Type B pancreatic cell (in vitro differentiated cells): ENCODE measurements at regions not wholly inside any gene's neighbourhood (a gene's known extent, or its start where the extent isn't known, plus 50 kb on each side); places are given as distances from the start of the nearest gene placed in this dataset.
"Not testable (repeated sequence)": the region's sequence is repeated elsewhere in the genome, so short reads cannot be mapped to it uniquely, and the experiment has no call there.

Experiments used
- DNase-seq: peaks from one replicate; pipeline ENCODE4 v3.0.0; 2021; ENCODE audit warnings: mixed read lengths; ENCODE audit not compliant: unreplicated experiment; ENCODE audit errors: extremely low spot score
- H3K27ac Mint-ChIP-seq: 2 replicates; pipeline ENCODE4 v1.8.0; 2021; ENCODE audit warnings: mild to moderate bottlenecking, mixed read lengths
- H3K27me3 Mint-ChIP-seq: 2 replicates; pipeline ENCODE4 v1.8.0; 2021; ENCODE audit warnings: mixed read lengths
- H3K36me3 Mint-ChIP-seq: 2 replicates; pipeline ENCODE4 v1.8.0; 2021; ENCODE audit warnings: mixed read lengths
- H3K4me1 Mint-ChIP-seq: one replicate; pipeline ENCODE4 v1.8.0; 2021; ENCODE audit warnings: mixed read lengths; ENCODE audit not compliant: unreplicated experiment
- H3K4me3 Mint-ChIP-seq: 2 replicates; pipeline ENCODE4 v1.8.0; 2021; ENCODE audit warnings: mild to moderate bottlenecking, mixed read lengths
- H3K9me3 Mint-ChIP-seq: 2 replicates; pipeline ENCODE4 v1.8.0; 2021; ENCODE audit warnings: mixed read lengths
- CTCF ChIP-seq: fragments of 200-600 bp; sonication (generic); conservative IDR thresholded peaks from 2 replicates; pipeline ENCODE4 v1.5.0; 2021; ENCODE audit warnings: antibody characterized with exemption, mild to moderate bottlenecking

GRCh38 chr2:155983845-155984244, 348.7 kb downstream of the NR4A2 start:
- Mint-ChIP-seq H3K36me3 (no peaks in the 10 kb centered on the region), H3K4me1 (no peaks in the 10 kb centered on the region), H3K9me3 (no peaks in the 10 kb centered on the region), H3K27ac (no peak overlapping the region), H3K27me3 (no peaks in the 10 kb centered on the region), H3K4me3 (no peak overlapping the region)
- no peak for TF ChIP-seq CTCF
- DNase-seq: no peak

- no peaks in the 10 kb centered on the region for H3K36me3 Mint-ChIP-seq
- DNase-seq: no peak
- H3K9me3 Mint-ChIP-seq: no peaks in the 10 kb centered on the region
- no peaks in the 10 kb centered on the region for H3K4me1 Mint-ChIP-seq
- no peak overlapping the region for H3K27ac Mint-ChIP-seq
- TF ChIP-seq CTCF: no peak
- no peaks in the 10 kb centered on the region for H3K27me3 Mint-ChIP-seq
- H3K4me3 Mint-ChIP-seq: no peak overlapping the region
These were observed 350.4 kb downstream of the NR4A2 start for GRCh38 chr2:155982135-155982534.

- no peak for TF ChIP-seq CTCF
- H3K27ac Mint-ChIP-seq: no peak overlapping the region
These were observed 351.5 kb downstream of the NR4A2 start for GRCh38 chr2:155980941-155981560.

DNA sequence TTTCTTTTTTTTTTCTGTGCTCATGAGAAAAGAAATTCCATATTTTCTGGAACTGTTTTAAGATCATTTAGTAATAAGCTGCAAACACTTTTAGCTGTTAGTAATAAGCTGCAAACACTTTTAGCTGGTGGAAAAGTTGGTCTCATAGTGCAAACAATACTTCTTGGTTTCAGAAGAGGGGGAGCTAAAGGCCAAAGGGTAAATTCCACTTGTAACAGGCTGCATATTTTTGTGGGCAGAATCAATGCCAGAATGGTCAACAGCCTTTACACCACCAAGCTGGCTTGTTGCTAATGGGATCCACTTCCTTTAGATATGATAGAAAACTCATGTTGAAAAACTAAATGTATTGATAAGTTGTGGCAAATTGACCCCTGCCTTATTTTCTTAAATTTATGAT, 356.8 kb downstream of the NR4A2 start:
- no peak for TF ChIP-seq CTCF
- DNase-seq: no peak
- no peaks in the 10 kb centered on the region for H3K9me3 Mint-ChIP-seq
- no peaks in the 10 kb centered on the region for H3K27me3 Mint-ChIP-seq
- no peaks in the 10 kb centered on the region for H3K36me3 Mint-ChIP-seq
- no peak overlapping the region for H3K27ac Mint-ChIP-seq
- no peak overlapping the region for H3K4me3 Mint-ChIP-seq
- no peaks in the 10 kb centered on the region for H3K4me1 Mint-ChIP-seq

More at GRCh38 chr2:155980941-155981560, 351.5 kb downstream of the NR4A2 start:
- Mint-ChIP-seq H3K9me3 (no peaks in the 10 kb centered on the region), H3K27me3 (no peaks in the 10 kb centered on the region), H3K36me3 (no peaks in the 10 kb centered on the region), H3K4me3 (no peak overlapping the region), H3K4me1 (no peaks in the 10 kb centered on the region)
- no peak for DNase-seq

DNA sequence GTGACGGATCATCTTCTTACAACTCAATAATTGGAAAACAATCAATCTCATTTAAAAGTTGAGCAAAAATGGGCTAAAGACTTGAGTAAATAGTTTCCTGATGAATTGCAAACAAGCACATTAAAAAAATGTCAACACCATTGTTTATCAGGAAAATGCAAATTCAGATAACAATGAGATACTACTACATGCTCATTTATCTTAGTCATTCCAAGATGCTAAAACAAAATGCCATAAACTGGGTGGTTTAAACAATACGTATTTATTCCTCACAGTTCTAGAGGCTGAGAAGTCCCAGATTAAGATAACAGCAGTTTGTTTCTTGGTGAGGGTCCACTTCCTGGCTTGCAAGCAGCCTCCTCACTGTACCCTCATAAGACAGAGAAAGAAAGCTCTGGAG, 359.6 kb downstream of the NR4A2 start:
- no peaks in the 10 kb centered on the region for H3K36me3 Mint-ChIP-seq
- TF ChIP-seq CTCF: no peak
- H3K27me3 Mint-ChIP-seq: no peaks in the 10 kb centered on the region
- no peak for DNase-seq
- H3K9me3 Mint-ChIP-seq: no peaks in the 10 kb centered on the region
- H3K4me3 Mint-ChIP-seq: no peak overlapping the region
- H3K4me1 Mint-ChIP-seq: no peaks in the 10 kb centered on the region
- no peak overlapping the region for H3K27ac Mint-ChIP-seq

GRCh38 chr2:155966064-155966471, 366.5 kb downstream of the NR4A2 start:
- H3K4me3 Mint-ChIP-seq: peak overlapping the region; percentile 73
- H3K4me1 Mint-ChIP-seq, DNase-seq: not testable (repeated sequence)

More at GRCh38 chr2:155966064-155966471, 366.5 kb downstream of the NR4A2 start:
- H3K9me3 Mint-ChIP-seq, H3K27me3 Mint-ChIP-seq, H3K36me3 Mint-ChIP-seq: not testable (repeated sequence)
- H3K27ac Mint-ChIP-seq: peak overlapping the region; percentile 70
